HG03060 (cell line): ENCODE measurements at regions not wholly inside any gene's neighbourhood (a gene's known extent, or its start where the extent isn't known, plus 50 kb on each side); places are given as distances from the start of the nearest gene placed in this dataset.

Source experiments
- ATAC-seq: cut with Tn5 transposase; IDR thresholded peaks from one replicate; pipeline ENCODE4 v1.9.1; 2021; ENCODE audit warnings: low read depth, moderate number of reproducible peaks; ENCODE audit not compliant: unreplicated experiment

GRCh38 chr22:48705917-48706605 is 1121.6 kb downstream of the BRD1 start:
- ATAC-seq: no peak

- ATAC-seq: no peak
Observed at GRCh38 chr22:48705159-48705916, 1122.3 kb downstream of the BRD1 start.

- ATAC-seq: no peak
Observed at GRCh38 chr22:48704335-48704734, 1123.3 kb downstream of the BRD1 start.

GRCh38 chr22:48703265-48703941 is 1124.3 kb downstream of the BRD1 start:
- no peak for ATAC-seq

- no peak for ATAC-seq
Observed at GRCh38 chr22:48702573-48703264, 1125.0 kb downstream of the BRD1 start.

- no peak for ATAC-seq
Observed at GRCh38 chr22:48701296-48702030, 1126.2 kb downstream of the BRD1 start.

- no peak for ATAC-seq
Observed at GRCh38 chr22:48700566-48701295, 1126.9 kb downstream of the BRD1 start.

- ATAC-seq: no peak
Observed at GRCh38 chr22:48700180-48700565, 1127.5 kb downstream of the BRD1 start.

- no peak for ATAC-seq
Observed at GRCh38 chr22:48699511-48699910, 1128.2 kb downstream of the BRD1 start.

GRCh38 chr22:48698618-48699017 is 1129.1 kb downstream of the BRD1 start:
- ATAC-seq: no peak

GRCh38 chr22:48697694-48698276 is 1129.9 kb downstream of the BRD1 start:
- ATAC-seq: no peak

- no peak for ATAC-seq
Observed at GRCh38 chr22:48697223-48697622, 1130.5 kb downstream of the BRD1 start.

GRCh38 chr22:48696371-48696770 is 1131.3 kb downstream of the BRD1 start:
- ATAC-seq: no peak

- ATAC-seq: no peak
Observed at GRCh38 chr22:48695731-48696305, 1131.9 kb downstream of the BRD1 start.

GRCh38 chr22:48695251-48695650 is 1132.4 kb downstream of the BRD1 start:
- ATAC-seq: no peak

GRCh38 chr22:48694296-48694883 is 1133.3 kb downstream of the BRD1 start:
- no peak for ATAC-seq

GRCh38 chr22:48693377-48694135 is 1134.1 kb downstream of the BRD1 start:
- no peak for ATAC-seq
